ENCODE measurements at regions not wholly inside any gene's neighbourhood (a gene's known extent, or its start where the extent isn't known, plus 50 kb on each side); places are given as distances from the start of the nearest gene placed in this dataset.

GRCh38 chr3:22176911-22177310 lies 425.9 kb upstream of the ZNF385D start:
- TF ChIP-seq POLR2A (IDR thresholded peaks at IDR 0.05; ENCODE audit: low read depth, low read length) (no peak), POLR2AphosphoS5 (IDR thresholded peaks at IDR 0.05; ENCODE audit: low read depth, low read length) (no peak), TAF1 (IDR thresholded peaks at IDR 0.05; ENCODE audit: low read depth, low read length) (no peak), SPI1 (IDR thresholded peaks at IDR 0.05; ENCODE audit: low read depth, low read length) (no peak), POU2F2 (IDR thresholded peaks at IDR 0.05; ENCODE audit: low read depth, low read length) (no peak)

All from GM12891 (cell line).